HCT116 (cell line): ENCODE measurements at regions not wholly inside any gene's neighbourhood (a gene's known extent, or its start where the extent isn't known, plus 50 kb on each side); places are given as distances from the start of the nearest gene placed in this dataset.
"Not testable (repeated sequence)": the region's sequence is repeated elsewhere in the genome, so short reads cannot be mapped to it uniquely, and the experiment has no call there.

Experiments used
- EZH2 ChIP-seq: fragments of 200-600 bp; sonication (generic); IDR thresholded peaks from 2 replicates; pipeline ENCODE4 v1.6.1; 2017; ENCODE audit warnings: antibody characterized with exemption, mixed run types
- POLR2A ChIP-seq: IDR thresholded peaks from 2 replicates; pipeline ENCODE4 v1.7.0; 2011; ENCODE audit warnings: borderline replicate concordance; ENCODE audit not compliant: insufficient read depth, insufficient read length; ENCODE audit errors: extremely low read depth
- POLR2AphosphoS5 ChIP-seq: IDR thresholded peaks from 2 replicates; pipeline ENCODE4 v1.6.1; 2011; ENCODE audit warnings: mild to moderate bottlenecking, low read depth, low read length, moderate library complexity
- RAD21 ChIP-seq: IDR thresholded peaks from 2 replicates; pipeline ENCODE4 v1.6.1; 2012; ENCODE audit warnings: low read depth, mild to moderate bottlenecking
- YY1 ChIP-seq: IDR thresholded peaks from 2 replicates; pipeline ENCODE4 v1.6.1; 2011; ENCODE audit warnings: low read length, low read depth, moderate library complexity, mild to moderate bottlenecking; ENCODE audit not compliant: insufficient replicate concordance; ENCODE audit errors: extremely low read depth
- ZFX ChIP-seq: fragments of 450-650 bp; IDR thresholded peaks from 2 replicates; pipeline ENCODE4 v1.6.1; 2017
- ZNF274 ChIP-seq: fragments of 200-500 bp; sonication (Bioruptor generic); IDR thresholded peaks from 2 replicates; pipeline ENCODE4 v1.6.1; 2014; ENCODE audit warnings: mild to moderate bottlenecking, low read depth, low read length, inconsistent platforms
- TF ChIP-seq, protein P1 (sequence below), 3 experiments: fragments of 200-600 bp in 1 of 3; sonication (generic) in 1 of 3; IDR thresholded peaks in 2 of 3; conservative IDR thresholded peaks in 1 of 3; 2 replicates each; pipeline ENCODE4 v1.5.1; 2012 to 2017; ENCODE audit warnings: low read depth in 2 of 3, low read length in 2 of 3, antibody characterized with exemption in 1 of 3, borderline replicate concordance in 1 of 3, control low read depth in 1 of 3, mild to moderate bottlenecking in 1 of 3, mixed read lengths in 1 of 3, mixed run types in 1 of 3, moderate library complexity in 1 of 3; ENCODE audit not compliant: insufficient read depth in 1 of 3
- TF ChIP-seq, protein P2 (sequence below): IDR thresholded peaks from 2 replicates; pipeline ENCODE4 v1.6.1; 2012
- TF ChIP-seq, protein P3 (sequence below): IDR thresholded peaks from 2 replicates; pipeline ENCODE4 v1.6.1; 2012

DNA sequence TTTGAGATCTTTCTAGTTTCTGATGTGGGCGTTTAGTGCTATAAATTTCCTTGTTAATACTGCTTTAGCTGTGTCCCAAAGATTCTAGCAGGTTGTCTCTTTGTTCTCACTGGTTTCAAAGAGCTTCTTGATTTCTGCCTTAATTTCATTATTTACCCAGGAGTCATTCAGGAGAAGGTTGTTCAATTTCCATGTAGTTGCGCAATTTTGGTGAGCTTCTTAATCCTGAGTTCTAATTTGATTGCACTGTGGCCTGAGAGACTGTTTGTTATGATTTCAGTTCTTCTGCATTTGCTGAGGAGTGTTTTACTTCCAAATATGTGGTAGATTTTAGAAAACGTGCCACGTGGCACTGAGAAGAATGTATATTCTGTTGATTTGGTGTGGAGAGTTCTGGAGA, 254.6 kb downstream of the ADGRL2 start:
- TF ChIP-seq, protein P1, sequence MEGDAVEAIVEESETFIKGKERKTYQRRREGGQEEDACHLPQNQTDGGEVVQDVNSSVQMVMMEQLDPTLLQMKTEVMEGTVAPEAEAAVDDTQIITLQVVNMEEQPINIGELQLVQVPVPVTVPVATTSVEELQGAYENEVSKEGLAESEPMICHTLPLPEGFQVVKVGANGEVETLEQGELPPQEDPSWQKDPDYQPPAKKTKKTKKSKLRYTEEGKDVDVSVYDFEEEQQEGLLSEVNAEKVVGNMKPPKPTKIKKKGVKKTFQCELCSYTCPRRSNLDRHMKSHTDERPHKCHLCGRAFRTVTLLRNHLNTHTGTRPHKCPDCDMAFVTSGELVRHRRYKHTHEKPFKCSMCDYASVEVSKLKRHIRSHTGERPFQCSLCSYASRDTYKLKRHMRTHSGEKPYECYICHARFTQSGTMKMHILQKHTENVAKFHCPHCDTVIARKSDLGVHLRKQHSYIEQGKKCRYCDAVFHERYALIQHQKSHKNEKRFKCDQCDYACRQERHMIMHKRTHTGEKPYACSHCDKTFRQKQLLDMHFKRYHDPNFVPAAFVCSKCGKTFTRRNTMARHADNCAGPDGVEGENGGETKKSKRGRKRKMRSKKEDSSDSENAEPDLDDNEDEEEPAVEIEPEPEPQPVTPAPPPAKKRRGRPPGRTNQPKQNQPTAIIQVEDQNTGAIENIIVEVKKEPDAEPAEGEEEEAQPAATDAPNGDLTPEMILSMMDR (IDR thresholded peaks at IDR 0.05 in 2 of 3, conservative IDR thresholded peaks at IDR 0.05 in 1 of 3; ENCODE audit: borderline replicate concordance in 1 of 3, insufficient read depth in 1 of 3, low read depth in 2 of 3, low read length in 2 of 3): not testable (repeated sequence)
- TF ChIP-seq ZNF274, POLR2A, YY1, EZH2, ZFX, RAD21, POLR2AphosphoS5: not testable (repeated sequence)
- TF ChIP-seq, protein P2, sequence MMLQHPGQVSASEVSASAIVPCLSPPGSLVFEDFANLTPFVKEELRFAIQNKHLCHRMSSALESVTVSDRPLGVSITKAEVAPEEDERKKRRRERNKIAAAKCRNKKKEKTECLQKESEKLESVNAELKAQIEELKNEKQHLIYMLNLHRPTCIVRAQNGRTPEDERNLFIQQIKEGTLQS: not testable (repeated sequence)
- TF ChIP-seq, protein P3, sequence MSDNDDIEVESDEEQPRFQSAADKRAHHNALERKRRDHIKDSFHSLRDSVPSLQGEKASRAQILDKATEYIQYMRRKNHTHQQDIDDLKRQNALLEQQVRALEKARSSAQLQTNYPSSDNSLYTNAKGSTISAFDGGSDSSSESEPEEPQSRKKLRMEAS: not testable (repeated sequence)
